ENCODE measurements at regions not wholly inside any gene's neighbourhood (a gene's known extent, or its start where the extent isn't known, plus 50 kb on each side); places are given as distances from the start of the nearest gene placed in this dataset.
"Not testable (repeated sequence)": the region's sequence is repeated elsewhere in the genome, so short reads cannot be mapped to it uniquely, and the experiment has no call there.

DNA sequence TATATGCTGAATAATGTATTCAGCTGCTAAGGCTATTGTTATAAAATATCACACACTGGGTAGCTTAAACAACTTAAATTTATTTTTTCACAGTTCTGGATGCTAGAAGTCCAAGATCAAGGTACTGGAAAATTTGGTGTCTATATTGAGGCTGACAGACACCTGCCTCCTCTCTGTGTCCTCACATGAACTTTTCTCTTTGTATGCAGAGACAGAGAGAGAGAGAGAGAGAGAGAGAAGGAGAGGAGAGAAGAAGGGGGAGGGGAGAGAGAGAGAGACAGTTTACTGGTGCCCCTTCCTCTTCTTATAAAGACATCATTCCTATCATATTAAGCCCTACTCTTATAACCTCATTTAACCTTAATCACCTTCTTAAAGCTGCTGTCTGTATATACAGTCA is 320.1 kb upstream of the THBS1 start:
- Histone ChIP-seq H3K27ac (replicated peaks; ENCODE audit: low read length) (no peak overlapping the region), H2BK12ac (ENCODE audit: low read length) (no peak overlapping the region), H2BK5ac (ENCODE audit: low read length) (no peak overlapping the region), H3K18ac (ENCODE audit: low read length) (no peak overlapping the region), H3K4me1 (ENCODE audit: control insufficient read depth in 2 of 2, insufficient read depth in 1 of 2, low read depth in 1 of 2, low read length in 2 of 2) (no peaks in the 10 kb centered on the region), H3K79me1 (ENCODE audit: low read depth, low read length) (no peaks in the 10 kb centered on the region), H4K8ac (ENCODE audit: low read depth, low read length) (no peak overlapping the region), H3K9ac (ENCODE audit: low read depth, low read length, poor library complexity) (no peak overlapping the region), H2AFZ (ENCODE audit: low read length) (no peak overlapping the region), H3K4me2 (ENCODE audit: insufficient read depth, low read length, poor library complexity, severe bottlenecking) (no peak overlapping the region), H3K36me3 (replicated peaks in 1 of 2; ENCODE audit: control insufficient read depth in 2 of 2, insufficient read depth in 2 of 2, low read length in 2 of 2) (no peaks in the 10 kb centered on the region), H3K4me3 (ENCODE audit: low read length in 2 of 2) (no peak overlapping the region), H2BK120ac (ENCODE audit: low read depth, low read length) (no peak overlapping the region), H4K91ac (ENCODE audit: low read depth, low read length, poor library complexity) (no peak overlapping the region), H3K4ac (ENCODE audit: low read length) (no peak overlapping the region), H3K23ac (ENCODE audit: low read depth, low read length, poor library complexity) (no peak overlapping the region), H2BK15ac (ENCODE audit: low read length) (no peak overlapping the region), H3K27me3 (ENCODE audit: control insufficient read depth in 3 of 3, insufficient read depth in 3 of 3, low read depth in 1 of 3, low read length in 3 of 3) (no peaks in the 10 kb centered on the region), H2AK5ac (ENCODE audit: low read depth, low read length) (no peak overlapping the region), H3K9me3 (replicated peaks in 1 of 2; ENCODE audit: control insufficient read depth in 2 of 2, insufficient read depth in 1 of 2, low read depth in 1 of 2, low read length in 2 of 2) (no peaks in the 10 kb centered on the region), H3K14ac (ENCODE audit: low read length) (no peak overlapping the region)
- DNase-seq (ENCODE audit: low spot score): no peak

GRCh38 chr15:39261397-39262183 is 319.3 kb upstream of the THBS1 start:
- not testable (repeated sequence) for H3K79me1 ChIP-seq (ENCODE audit: low read depth, low read length); H4K91ac ChIP-seq (ENCODE audit: low read depth, low read length, poor library complexity); H3K4ac ChIP-seq (ENCODE audit: low read length); H4K8ac ChIP-seq (ENCODE audit: low read depth, low read length); H3K9me3 ChIP-seq (replicated peaks in 1 of 2; ENCODE audit: control insufficient read depth in 2 of 2, insufficient read depth in 1 of 2, low read depth in 1 of 2, low read length in 2 of 2); H2BK15ac ChIP-seq (ENCODE audit: low read length); H3K4me3 ChIP-seq (ENCODE audit: low read length in 2 of 2); H3K14ac ChIP-seq (ENCODE audit: low read length); H3K27me3 ChIP-seq (ENCODE audit: control insufficient read depth in 3 of 3, insufficient read depth in 3 of 3, low read depth in 1 of 3, low read length in 3 of 3); H2AFZ ChIP-seq (ENCODE audit: low read length); H3K23ac ChIP-seq (ENCODE audit: low read depth, low read length, poor library complexity); H2AK5ac ChIP-seq (ENCODE audit: low read depth, low read length); H3K4me2 ChIP-seq (ENCODE audit: insufficient read depth, low read length, poor library complexity, severe bottlenecking); DNase-seq (ENCODE audit: low spot score); H3K18ac ChIP-seq (ENCODE audit: low read length); H2BK120ac ChIP-seq (ENCODE audit: low read depth, low read length); H3K4me1 ChIP-seq (ENCODE audit: control insufficient read depth in 2 of 2, insufficient read depth in 1 of 2, low read depth in 1 of 2, low read length in 2 of 2); H2BK12ac ChIP-seq (ENCODE audit: low read length); H3K9ac ChIP-seq (ENCODE audit: low read depth, low read length, poor library complexity); H3K27ac ChIP-seq (replicated peaks; ENCODE audit: low read length); H2BK5ac ChIP-seq (ENCODE audit: low read length); H3K36me3 ChIP-seq (replicated peaks in 1 of 2; ENCODE audit: control insufficient read depth in 2 of 2, insufficient read depth in 2 of 2, low read length in 2 of 2)
- no CpG with 5 or more reads among the region's 4 CpGs for WGBS, 2 donors (ENCODE audit: extremely low coverage in 2 of 2, insufficient read length in 2 of 2, insufficient replicate concordance in 1 of 2)

DNA sequence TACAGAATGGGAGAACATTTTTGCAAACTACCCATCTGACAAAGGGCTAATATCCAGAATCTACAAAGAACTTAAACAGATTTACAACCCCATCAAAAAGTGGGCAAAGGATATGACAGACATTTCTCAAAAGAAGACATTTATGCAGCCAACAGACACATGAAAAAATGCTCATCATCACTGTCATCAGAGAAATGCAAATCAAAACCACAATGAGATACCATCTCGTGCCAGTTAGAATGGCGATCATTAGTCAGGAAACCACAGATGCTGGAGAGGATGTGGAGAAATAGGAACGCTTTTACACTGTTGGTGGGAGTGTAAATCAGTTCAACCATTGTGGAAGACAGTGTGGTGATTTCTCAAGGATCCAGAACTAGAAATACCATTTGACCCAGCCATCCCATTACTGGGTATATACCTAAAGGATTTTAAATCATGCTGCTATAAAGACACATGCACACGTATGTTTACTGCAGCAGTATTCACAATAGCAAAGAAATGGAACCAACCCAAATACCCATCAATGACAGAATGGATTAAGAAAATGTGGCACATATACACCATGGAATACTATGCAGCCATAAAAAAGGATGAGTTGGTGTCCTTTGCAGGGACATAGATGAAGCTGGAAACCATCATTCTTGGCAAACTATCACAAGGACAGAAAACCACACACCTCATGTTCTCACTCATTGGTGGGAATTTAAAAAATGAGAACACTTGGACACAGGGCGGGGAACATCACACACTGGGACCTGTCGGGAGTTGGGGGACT is 317.7 kb upstream of the THBS1 start:
- H3K27me3 ChIP-seq (ENCODE audit: control insufficient read depth in 3 of 3, insufficient read depth in 3 of 3, low read depth in 1 of 3, low read length in 3 of 3); H3K14ac ChIP-seq (ENCODE audit: low read length); H3K4me3 ChIP-seq (ENCODE audit: low read length in 2 of 2); H3K4me2 ChIP-seq (ENCODE audit: insufficient read depth, low read length, poor library complexity, severe bottlenecking); DNase-seq (ENCODE audit: low spot score); H2BK15ac ChIP-seq (ENCODE audit: low read length); H4K8ac ChIP-seq (ENCODE audit: low read depth, low read length); H2BK12ac ChIP-seq (ENCODE audit: low read length); H3K18ac ChIP-seq (ENCODE audit: low read length); H3K9me3 ChIP-seq (replicated peaks in 1 of 2; ENCODE audit: control insufficient read depth in 2 of 2, insufficient read depth in 1 of 2, low read depth in 1 of 2, low read length in 2 of 2); H4K91ac ChIP-seq (ENCODE audit: low read depth, low read length, poor library complexity); H3K23ac ChIP-seq (ENCODE audit: low read depth, low read length, poor library complexity); H2AK5ac ChIP-seq (ENCODE audit: low read depth, low read length); H3K79me1 ChIP-seq (ENCODE audit: low read depth, low read length); H3K9ac ChIP-seq (ENCODE audit: low read depth, low read length, poor library complexity); H2AFZ ChIP-seq (ENCODE audit: low read length); H3K27ac ChIP-seq (replicated peaks; ENCODE audit: low read length); H3K36me3 ChIP-seq (replicated peaks in 1 of 2; ENCODE audit: control insufficient read depth in 2 of 2, insufficient read depth in 2 of 2, low read length in 2 of 2); H2BK120ac ChIP-seq (ENCODE audit: low read depth, low read length); H3K4ac ChIP-seq (ENCODE audit: low read length); H3K4me1 ChIP-seq (ENCODE audit: control insufficient read depth in 2 of 2, insufficient read depth in 1 of 2, low read depth in 1 of 2, low read length in 2 of 2); H2BK5ac ChIP-seq (ENCODE audit: low read length): not testable (repeated sequence)
- WGBS, 2 donors (ENCODE audit: extremely low coverage in 2 of 2, insufficient read length in 2 of 2, insufficient replicate concordance in 1 of 2): no CpG with 5 or more reads among the region's 6 CpGs

GRCh38 chr15:39265261-39265660 is 315.6 kb upstream of the THBS1 start:
- Histone ChIP-seq H3K9ac (ENCODE audit: low read depth, low read length, poor library complexity) (no peak overlapping the region), H4K8ac (ENCODE audit: low read depth, low read length) (no peak overlapping the region), H3K4ac (ENCODE audit: low read length) (no peak overlapping the region), H2BK5ac (ENCODE audit: low read length) (no peak overlapping the region), H3K4me1 (ENCODE audit: control insufficient read depth in 2 of 2, insufficient read depth in 1 of 2, low read depth in 1 of 2, low read length in 2 of 2) (peaks cover 0 to 3% of the 10 kb centered on the region in 2 donors), H3K9me3 (replicated peaks in 1 of 2; ENCODE audit: control insufficient read depth in 2 of 2, insufficient read depth in 1 of 2, low read depth in 1 of 2, low read length in 2 of 2) (no peaks in the 10 kb centered on the region), H3K18ac (ENCODE audit: low read length) (no peak overlapping the region), H3K79me1 (ENCODE audit: low read depth, low read length) (no peaks in the 10 kb centered on the region), H3K4me2 (ENCODE audit: insufficient read depth, low read length, poor library complexity, severe bottlenecking) (no peak overlapping the region), H4K91ac (ENCODE audit: low read depth, low read length, poor library complexity) (no peak overlapping the region), H3K14ac (ENCODE audit: low read length) (no peak overlapping the region), H3K4me3 (ENCODE audit: low read length in 2 of 2) (no peak overlapping the region), H2BK12ac (ENCODE audit: low read length) (no peak overlapping the region), H3K36me3 (replicated peaks in 1 of 2; ENCODE audit: control insufficient read depth in 2 of 2, insufficient read depth in 2 of 2, low read length in 2 of 2) (no peaks in the 10 kb centered on the region), H2BK120ac (ENCODE audit: low read depth, low read length) (no peak overlapping the region), H3K27me3 (ENCODE audit: control insufficient read depth in 3 of 3, insufficient read depth in 3 of 3, low read depth in 1 of 3, low read length in 3 of 3) (no peaks in the 10 kb centered on the region), H2BK15ac (ENCODE audit: low read length) (no peak overlapping the region), H2AFZ (ENCODE audit: low read length) (no peak overlapping the region), H3K27ac (replicated peaks; ENCODE audit: low read length) (no peak overlapping the region), H2AK5ac (ENCODE audit: low read depth, low read length) (no peak overlapping the region), H3K23ac (ENCODE audit: low read depth, low read length, poor library complexity) (no peak overlapping the region)
- no peak for DNase-seq (ENCODE audit: low spot score)
- WGBS, 2 donors (ENCODE audit: extremely low coverage in 2 of 2, insufficient read length in 2 of 2, insufficient replicate concordance in 1 of 2): no CpG with 5 or more reads among the region's 4 CpGs

Measured in neuronal stem cell (in vitro differentiated cells).